Upper lobe of right lung (tissue), 1 donor: ENCODE measurements at regions not wholly inside any gene's neighbourhood (a gene's known extent, or its start where the extent isn't known, plus 50 kb on each side); places are given as distances from the start of the nearest gene placed in this dataset.

ENCODE experiments used
- ATAC-seq: fragments of 200-7000 bp; cut with Tn5 transposase; one replicate; pipeline ENCODE4 v1.9.1; 2020; ENCODE audit warnings: mild to moderate bottlenecking, moderate library complexity
- DNase-seq: peaks from one replicate; pipeline ENCODE4 v3.0.0-alpha.2; 2020
- H3K27ac ChIP-seq: fragments of 200-600 bp; one replicate; pipeline ENCODE4 v1.8.0; 2022
- H3K27me3 ChIP-seq: fragments of 200-600 bp; one replicate; pipeline ENCODE4 v1.8.0; 2022; ENCODE audit warnings: mild to moderate bottlenecking
- H3K36me3 ChIP-seq: fragments of 200-600 bp; one replicate; pipeline ENCODE4 v1.8.0; 2022
- H3K4me1 ChIP-seq: fragments of 200-600 bp; one replicate; pipeline ENCODE4 v1.8.0; 2022
- H3K4me3 ChIP-seq: fragments of 200-600 bp; one replicate; pipeline ENCODE4 v1.8.0; 2022; ENCODE audit warnings: mild to moderate bottlenecking
- H3K9me3 ChIP-seq: fragments of 200-600 bp; one replicate; pipeline ENCODE4 v1.8.0; 2022
- CTCF ChIP-seq: fragments of 200-600 bp; IDR thresholded peaks from one replicate; pipeline ENCODE4 v1.8.0; 2022; ENCODE audit warnings: antibody characterized with exemption
- intact Hi-C: fragments of 100-400 bp; cut with DNase I; formaldehyde crosslinking; loops from one replicate; pipeline ENCODE4 v1.11.0; 2022
- donor health status: DM: no; HTN: yes; CAD: no; lungs with severe emphysema.

- intact Hi-C loops: no loop called here
- H3K36me3 ChIP-seq: no peaks in the 10 kb centered on the region
- no peak for TF ChIP-seq CTCF
- H3K4me3 ChIP-seq: no peak overlapping the region
- H3K27me3 ChIP-seq: no peaks in the 10 kb centered on the region
- DNase-seq: no peak
- no peak overlapping the region for H3K27ac ChIP-seq
- no peaks in the 10 kb centered on the region for H3K9me3 ChIP-seq
- ATAC-seq: no peak
- H3K4me1 ChIP-seq: no peaks in the 10 kb centered on the region
These were observed 52.5 kb upstream of the PDE8B start for GRCh38 chr5:77157732-77158532.

GRCh38 chr5:77156379-77156778 is 54.1 kb upstream of the PDE8B start:
- intact Hi-C loops: no loop called here
- Histone ChIP-seq H3K4me1 (no peaks in the 10 kb centered on the region), H3K27ac (no peak overlapping the region), H3K4me3 (no peak overlapping the region), H3K27me3 (no peaks in the 10 kb centered on the region), H3K36me3 (no peaks in the 10 kb centered on the region), H3K9me3 (no peaks in the 10 kb centered on the region)
- no peak for DNase-seq
- ATAC-seq: no peak
- TF ChIP-seq CTCF: no peak

- no peak for DNase-seq
- H3K36me3 ChIP-seq: no peaks in the 10 kb centered on the region
- no peaks in the 10 kb centered on the region for H3K4me1 ChIP-seq
- no peak for TF ChIP-seq CTCF
- no peak overlapping the region for H3K4me3 ChIP-seq
- H3K9me3 ChIP-seq: no peaks in the 10 kb centered on the region
- intact Hi-C loops: no loop called here
- H3K27me3 ChIP-seq: no peaks in the 10 kb centered on the region
- H3K27ac ChIP-seq: no peak overlapping the region
- no peak for ATAC-seq
These were observed 55.2 kb upstream of the PDE8B start for GRCh38 chr5:77155179-77155785.

GRCh38 chr5:77152441-77152840 is 58.0 kb upstream of the PDE8B start:
- intact Hi-C loops: no loop called here
- Histone ChIP-seq H3K4me1 (no peaks in the 10 kb centered on the region), H3K27me3 (no peaks in the 10 kb centered on the region), H3K9me3 (no peaks in the 10 kb centered on the region), H3K36me3 (no peaks in the 10 kb centered on the region), H3K27ac (no peak overlapping the region), H3K4me3 (no peak overlapping the region)
- ATAC-seq (no peak), DNase-seq (no peak)
- no peak for TF ChIP-seq CTCF

- no peaks in the 10 kb centered on the region for H3K4me1 ChIP-seq
- intact Hi-C loops: no loop called here
- H3K4me3 ChIP-seq: no peak overlapping the region
- TF ChIP-seq CTCF: no peak
- no peaks in the 10 kb centered on the region for H3K9me3 ChIP-seq
- DNase-seq (no peak), ATAC-seq (no peak)
- no peaks in the 10 kb centered on the region for H3K27me3 ChIP-seq
- no peaks in the 10 kb centered on the region for H3K36me3 ChIP-seq
- no peak overlapping the region for H3K27ac ChIP-seq
These were observed 59.0 kb upstream of the PDE8B start for GRCh38 chr5:77151501-77151900.
